Activated CD8-positive, alpha-beta memory T cell treated with anti-CD3 and anti-CD28 coated beads, Interleukin-2, amount 50 U/mL, for 48 hours (primary cell): ENCODE measurements at regions not wholly inside any gene's neighbourhood (a gene's known extent, or its start where the extent isn't known, plus 50 kb on each side); places are given as distances from the start of the nearest gene placed in this dataset.

Experiments
- DNase-seq: peaks from one replicate; pipeline ENCODE4 v3.0.0-alpha.2; 2020

DNA sequence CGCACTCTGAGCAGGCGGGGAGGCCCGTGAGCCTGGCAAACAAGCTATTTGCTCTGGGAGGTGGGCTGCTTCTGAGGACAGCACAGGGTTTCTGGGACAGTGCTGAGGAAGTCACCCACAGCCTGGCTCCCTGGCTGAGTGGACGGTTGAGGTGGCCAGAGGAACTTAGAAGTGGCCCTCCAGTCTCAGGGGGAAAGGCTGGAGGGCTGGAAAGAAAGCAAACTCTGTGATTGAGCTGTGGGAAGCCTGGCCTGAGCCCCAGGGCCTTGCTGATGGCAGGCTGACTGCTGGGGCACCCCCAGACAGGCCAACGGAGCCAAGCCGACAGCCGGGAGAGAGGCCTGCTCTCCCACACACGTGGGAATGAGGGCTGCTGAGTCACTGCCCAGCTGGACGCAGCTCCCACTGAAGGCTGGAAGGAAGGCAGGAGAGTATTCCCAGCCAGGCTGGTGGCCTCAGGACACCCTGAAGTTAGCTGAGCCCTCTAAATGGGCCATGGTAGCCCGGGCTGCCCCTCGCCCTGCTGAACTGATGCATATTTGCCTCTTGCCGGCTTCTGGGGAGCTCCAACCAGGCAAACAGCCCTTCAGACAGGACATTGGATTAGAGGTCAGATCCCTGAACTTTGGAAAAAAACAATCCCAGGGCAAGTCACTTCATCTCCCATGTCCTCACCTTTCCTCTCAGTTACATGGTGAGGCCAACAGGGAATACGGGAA, 98.0 kb upstream of the TLE3 start:
- DNase-seq = no peak

DNA sequence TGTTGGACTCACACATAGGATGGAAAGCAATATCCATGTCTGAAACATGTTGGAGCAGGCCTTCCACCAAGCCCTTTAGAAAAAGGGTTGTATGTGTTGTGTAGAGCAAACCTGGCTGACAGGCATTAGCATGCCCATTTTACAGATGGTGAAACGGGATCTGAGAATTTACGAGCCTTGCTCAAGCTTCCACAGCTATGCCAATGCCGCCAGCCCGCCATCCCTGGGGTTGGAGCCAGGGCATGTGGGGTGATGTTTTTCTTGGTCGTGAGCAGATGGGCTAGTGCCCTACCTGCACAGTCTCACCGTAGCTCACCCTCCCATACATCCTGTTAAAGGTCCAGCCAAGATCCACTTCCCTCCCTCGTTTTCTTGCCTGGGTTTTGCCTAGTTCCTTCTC, 97.5 kb upstream of the TLE3 start:
- DNase-seq = no peak

DNA sequence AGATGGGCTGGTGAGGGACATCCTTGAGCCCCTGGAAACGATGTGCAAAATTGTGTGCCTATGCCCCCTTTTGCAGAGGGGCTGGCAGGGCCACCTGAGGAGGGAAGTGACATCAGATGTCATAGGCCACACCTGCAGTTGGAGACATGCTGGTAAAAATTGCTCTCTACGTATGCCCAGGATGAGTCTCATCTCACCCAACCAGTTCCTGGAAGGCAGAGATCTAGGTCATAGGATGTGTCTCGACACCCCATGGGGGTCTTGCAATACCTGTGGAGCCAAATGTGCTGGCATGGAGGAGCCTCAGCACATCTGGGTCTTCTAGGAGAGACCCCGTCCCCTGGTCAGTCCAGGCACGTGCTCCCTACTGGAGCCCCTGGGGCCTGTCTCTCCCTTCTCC, 96.5 kb upstream of the TLE3 start:
- DNase-seq = no peak

GRCh38 chr15:70193734-70194133, 96.0 kb upstream of the TLE3 start:
- no peak for DNase-seq

DNA sequence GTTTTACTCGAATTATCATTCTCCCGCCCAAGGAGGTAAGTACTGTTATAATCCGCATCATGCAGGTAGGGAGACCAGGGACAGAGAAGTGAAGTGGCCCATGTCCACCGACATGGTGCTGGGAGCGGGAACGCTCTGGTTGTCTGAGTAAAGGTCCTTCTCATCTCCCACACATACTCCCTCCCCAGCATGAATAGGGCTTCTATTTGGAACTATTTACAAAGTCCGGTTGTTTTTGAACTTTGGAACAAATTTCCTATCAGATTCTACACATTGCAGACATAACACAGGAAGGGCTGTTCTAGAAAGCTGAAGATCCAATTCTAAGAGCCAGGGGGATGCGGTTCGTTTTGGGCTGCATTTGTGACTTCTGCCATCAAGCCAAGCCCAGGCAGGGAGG, 94.8 kb upstream of the TLE3 start:
- DNase-seq = no peak

GRCh38 chr15:70192041-70192440, 94.3 kb upstream of the TLE3 start:
- DNase-seq = no peak

DNA sequence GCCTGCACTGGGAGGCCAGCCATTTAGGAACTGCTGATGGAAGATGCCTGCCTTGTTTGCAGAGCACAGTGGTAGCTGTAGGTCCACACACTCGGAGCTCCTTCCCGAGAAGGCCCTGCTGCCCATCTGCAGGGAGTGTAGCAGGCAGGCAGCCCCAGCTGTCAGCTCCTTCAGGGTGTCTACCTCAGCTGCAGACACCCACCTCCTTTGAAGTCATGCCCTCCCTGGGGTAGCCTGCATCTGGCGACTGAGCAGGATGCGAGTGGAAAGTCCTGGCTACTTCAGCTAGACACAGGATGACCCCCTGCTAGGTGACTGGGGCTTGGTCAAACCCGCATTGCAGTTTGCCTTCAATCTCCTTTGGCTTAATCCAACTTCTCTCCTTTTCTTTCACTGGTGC, 93.2 kb upstream of the TLE3 start:
- DNase-seq = no peak

- no peak for DNase-seq
These were observed 92.3 kb upstream of the TLE3 start for GRCh38 chr15:70189826-70190695.

DNA sequence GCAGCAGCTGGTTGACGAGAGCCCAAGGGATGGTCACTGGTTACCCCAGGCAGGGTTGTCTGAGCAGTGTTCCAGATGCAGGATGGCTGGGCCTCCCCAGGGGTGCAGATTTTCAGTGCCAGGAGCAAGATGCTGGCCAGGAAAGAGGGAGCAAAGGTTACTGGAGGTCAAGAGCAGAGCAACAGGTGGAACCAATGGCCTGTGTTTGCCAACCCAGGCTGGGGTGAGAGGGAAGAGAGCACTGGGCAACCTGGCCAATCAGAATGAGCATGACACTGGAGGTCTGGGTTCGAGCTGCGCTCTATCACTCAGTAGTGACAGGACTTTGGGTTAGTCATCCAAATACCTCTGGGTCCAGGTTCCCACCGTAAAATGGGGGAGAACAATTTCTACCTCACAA, 90.6 kb upstream of the TLE3 start:
- no peak for DNase-seq

GRCh38 chr15:70187331-70187730, 89.6 kb upstream of the TLE3 start:
- DNase-seq = no peak

GRCh38 chr15:70186152-70186551, 88.4 kb upstream of the TLE3 start:
- DNase-seq = no peak

GRCh38 chr15:70185251-70185711, 87.6 kb upstream of the TLE3 start:
- DNase-seq = no peak

DNA sequence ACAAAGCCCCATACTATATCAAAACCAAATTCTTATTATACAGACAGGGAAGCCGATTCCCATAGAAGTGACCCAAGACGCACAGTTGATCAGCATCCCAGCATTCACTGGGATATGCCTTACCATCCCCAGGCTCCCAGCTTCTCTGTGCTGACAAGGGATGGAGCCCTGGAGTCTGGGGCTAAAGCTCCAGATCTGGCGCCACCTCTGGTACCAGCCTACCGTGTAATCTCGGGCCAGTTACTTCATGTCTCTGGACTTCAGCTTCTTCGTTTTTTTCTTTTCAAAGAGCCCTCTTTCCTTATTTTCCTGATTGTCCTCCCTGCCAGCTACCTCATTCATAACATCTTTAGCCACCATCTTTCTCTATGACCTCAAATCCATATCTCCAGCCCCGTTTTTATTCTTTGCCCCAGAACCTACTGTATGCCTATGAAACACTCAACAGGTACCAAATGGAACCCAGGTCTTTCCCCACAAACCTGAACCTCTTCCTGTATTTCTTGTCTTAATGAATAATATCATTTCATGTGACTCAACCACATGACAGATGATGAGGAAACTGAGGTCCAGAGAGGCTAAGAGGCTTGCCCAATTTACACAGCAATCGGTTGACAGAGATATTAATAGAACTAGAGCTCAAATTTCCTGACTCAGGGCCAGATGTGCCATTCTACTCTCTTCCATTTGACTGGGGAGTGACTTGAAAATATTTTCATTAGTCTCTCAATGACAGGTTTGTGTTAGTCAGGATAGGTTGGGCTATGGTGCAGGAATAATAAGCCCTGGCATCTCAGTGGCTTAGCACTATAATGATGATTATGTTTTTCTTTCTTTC, 85.4 kb upstream of the TLE3 start:
- DNase-seq = no peak

DNA sequence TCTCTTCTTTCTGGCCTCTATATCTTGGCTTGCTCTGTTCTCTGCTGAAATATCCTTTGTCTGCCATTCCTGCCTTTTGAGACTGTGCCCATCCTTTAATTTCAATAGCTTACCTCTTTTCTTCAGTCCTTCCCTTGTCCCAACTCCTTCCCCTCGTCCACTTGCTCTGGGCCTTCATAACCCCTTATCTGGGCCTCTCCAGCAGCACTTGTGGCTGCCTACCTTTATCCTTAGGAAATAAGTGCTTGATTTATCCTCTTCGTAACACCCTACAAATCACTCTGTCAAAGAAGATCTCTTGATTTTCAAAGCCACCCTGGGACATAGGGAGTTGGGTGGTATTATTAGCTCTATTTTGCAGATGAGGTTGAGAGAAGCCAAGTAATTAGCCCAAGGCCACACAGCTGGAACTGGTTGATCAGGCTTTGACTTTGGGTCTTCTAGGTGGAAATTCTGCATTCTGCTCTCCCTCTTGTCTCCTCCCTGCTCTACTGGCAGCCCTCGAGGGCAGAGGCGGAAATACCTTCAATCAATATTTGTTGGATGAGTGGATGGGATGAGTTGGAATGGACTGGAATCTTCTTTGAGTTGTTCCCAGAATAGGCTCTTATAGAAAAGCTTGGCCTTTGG, 84.0 kb upstream of the TLE3 start:
- DNase-seq = no peak

GRCh38 chr15:70180186-70180875, 82.6 kb upstream of the TLE3 start:
- DNase-seq = no peak

- DNase-seq = no peak
These were observed 81.7 kb upstream of the TLE3 start for GRCh38 chr15:70179309-70179892.

GRCh38 chr15:70178335-70179084, 80.8 kb upstream of the TLE3 start:
- DNase-seq = no peak

DNA sequence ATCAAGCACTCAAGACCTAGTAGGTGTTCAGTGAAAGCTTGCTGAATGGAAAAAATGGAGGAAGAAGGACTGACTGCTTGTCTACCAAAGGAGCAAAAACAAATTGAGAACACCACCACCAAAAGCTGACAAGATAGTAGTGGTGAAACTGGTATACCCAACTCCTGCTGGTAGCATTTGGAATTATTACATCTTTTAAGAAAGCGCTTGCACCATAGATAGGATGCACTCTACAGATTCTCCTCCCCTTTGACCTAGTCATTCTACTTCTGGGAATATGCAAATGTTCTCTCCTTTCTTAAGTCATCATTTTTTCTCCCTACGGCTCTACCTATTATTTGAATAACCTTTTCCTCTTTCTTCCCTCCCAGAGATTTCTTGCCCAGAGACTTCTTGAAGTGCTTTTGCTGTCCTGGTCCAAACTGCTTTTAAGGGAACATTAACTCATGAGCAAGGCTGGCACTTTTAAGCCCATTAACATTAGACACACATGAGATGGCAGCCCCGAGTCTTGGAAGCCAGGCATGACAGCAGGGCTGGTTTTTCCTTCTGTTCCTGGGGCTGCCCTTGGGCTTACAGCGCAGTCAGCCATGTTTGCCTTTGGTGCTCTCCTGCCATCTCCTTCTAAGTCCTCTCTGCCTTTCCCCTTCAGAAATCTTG, 75.0 kb upstream of the TLE3 start:
- DNase-seq = no peak

- DNase-seq = no peak
These were observed 74.4 kb upstream of the TLE3 start for GRCh38 chr15:70172124-70172523.

GRCh38 chr15:70171256-70171886, 73.7 kb upstream of the TLE3 start:
- DNase-seq = no peak
